ENCODE measurements at regions not wholly inside any gene's neighbourhood (a gene's known extent, or its start where the extent isn't known, plus 50 kb on each side); places are given as distances from the start of the nearest gene placed in this dataset.

- Histone ChIP-seq H3K79me2 (ENCODE audit: insufficient read depth, low read depth) (no peaks in the 10 kb centered on the region), H3K36me3 (ENCODE audit: insufficient read depth) (no peaks in the 10 kb centered on the region), H3K27ac (no peak overlapping the region), H3K4me2 (no peak overlapping the region), H3K27me3 (ENCODE audit: insufficient read depth, low read depth) (no peaks in the 10 kb centered on the region), H2AFZ (ENCODE audit: low read depth) (no peak overlapping the region), H3K4me1 (ENCODE audit: low read depth, poor library complexity, severe bottlenecking) (no peaks in the 10 kb centered on the region), H3K9ac (no peak overlapping the region), H4K20me1 (ENCODE audit: insufficient read depth) (no peaks in the 10 kb centered on the region), H3K4me3 (IDR thresholded peaks at IDR 0.05; ENCODE audit: insufficient read depth, low read depth, low read length) (no peak overlapping the region)
- no peak for TF ChIP-seq CTCF (conservative IDR thresholded peaks at IDR 0.05; ENCODE audit: low read depth, low read length)
Observed at GRCh38 chr10:29078919-29079318, 210.0 kb upstream of the LYZL1 start.

- Histone ChIP-seq H3K27me3 (ENCODE audit: insufficient read depth, low read depth) (no peaks in the 10 kb centered on the region), H4K20me1 (ENCODE audit: insufficient read depth) (no peaks in the 10 kb centered on the region), H3K79me2 (ENCODE audit: insufficient read depth, low read depth) (no peaks in the 10 kb centered on the region), H2AFZ (ENCODE audit: low read depth) (no peak overlapping the region), H3K36me3 (ENCODE audit: insufficient read depth) (no peaks in the 10 kb centered on the region), H3K4me1 (ENCODE audit: low read depth, poor library complexity, severe bottlenecking) (no peaks in the 10 kb centered on the region), H3K4me2 (no peak overlapping the region), H3K9ac (no peak overlapping the region), H3K27ac (no peak overlapping the region), H3K4me3 (IDR thresholded peaks at IDR 0.05; ENCODE audit: insufficient read depth, low read depth, low read length) (no peak overlapping the region)
- no peak for TF ChIP-seq CTCF (conservative IDR thresholded peaks at IDR 0.05; ENCODE audit: low read depth, low read length)
Observed at GRCh38 chr10:29081231-29081630, 207.6 kb upstream of the LYZL1 start.

- Histone ChIP-seq H3K9ac (no peak overlapping the region), H3K4me2 (no peak overlapping the region), H3K4me1 (ENCODE audit: low read depth, poor library complexity, severe bottlenecking) (no peaks in the 10 kb centered on the region), H3K36me3 (ENCODE audit: insufficient read depth) (no peaks in the 10 kb centered on the region), H3K4me3 (IDR thresholded peaks at IDR 0.05; ENCODE audit: insufficient read depth, low read depth, low read length) (no peak overlapping the region), H3K27me3 (ENCODE audit: insufficient read depth, low read depth) (no peaks in the 10 kb centered on the region), H4K20me1 (ENCODE audit: insufficient read depth) (no peaks in the 10 kb centered on the region), H3K27ac (no peak overlapping the region), H2AFZ (ENCODE audit: low read depth) (no peak overlapping the region), H3K79me2 (ENCODE audit: insufficient read depth, low read depth) (no peaks in the 10 kb centered on the region)
- no peak for TF ChIP-seq CTCF (conservative IDR thresholded peaks at IDR 0.05; ENCODE audit: low read depth, low read length)
Observed at GRCh38 chr10:29081951-29082685, 206.8 kb upstream of the LYZL1 start.

- Histone ChIP-seq H3K9ac (no peak overlapping the region), H4K20me1 (ENCODE audit: insufficient read depth) (no peaks in the 10 kb centered on the region), H3K4me3 (IDR thresholded peaks at IDR 0.05; ENCODE audit: insufficient read depth, low read depth, low read length) (no peak overlapping the region), H3K27ac (no peak overlapping the region), H2AFZ (ENCODE audit: low read depth) (no peak overlapping the region), H3K36me3 (ENCODE audit: insufficient read depth) (no peaks in the 10 kb centered on the region), H3K4me2 (no peak overlapping the region), H3K79me2 (ENCODE audit: insufficient read depth, low read depth) (no peaks in the 10 kb centered on the region), H3K27me3 (ENCODE audit: insufficient read depth, low read depth) (no peaks in the 10 kb centered on the region), H3K4me1 (ENCODE audit: low read depth, poor library complexity, severe bottlenecking) (no peaks in the 10 kb centered on the region)
- TF ChIP-seq CTCF (conservative IDR thresholded peaks at IDR 0.05; ENCODE audit: low read depth, low read length): no peak
Observed at GRCh38 chr10:29083096-29083495, 205.8 kb upstream of the LYZL1 start.

Data from KMS-11 (cell line).